ENCODE measurements at regions not wholly inside any gene's neighbourhood (a gene's known extent, or its start where the extent isn't known, plus 50 kb on each side); places are given as distances from the start of the nearest gene placed in this dataset.

DNA sequence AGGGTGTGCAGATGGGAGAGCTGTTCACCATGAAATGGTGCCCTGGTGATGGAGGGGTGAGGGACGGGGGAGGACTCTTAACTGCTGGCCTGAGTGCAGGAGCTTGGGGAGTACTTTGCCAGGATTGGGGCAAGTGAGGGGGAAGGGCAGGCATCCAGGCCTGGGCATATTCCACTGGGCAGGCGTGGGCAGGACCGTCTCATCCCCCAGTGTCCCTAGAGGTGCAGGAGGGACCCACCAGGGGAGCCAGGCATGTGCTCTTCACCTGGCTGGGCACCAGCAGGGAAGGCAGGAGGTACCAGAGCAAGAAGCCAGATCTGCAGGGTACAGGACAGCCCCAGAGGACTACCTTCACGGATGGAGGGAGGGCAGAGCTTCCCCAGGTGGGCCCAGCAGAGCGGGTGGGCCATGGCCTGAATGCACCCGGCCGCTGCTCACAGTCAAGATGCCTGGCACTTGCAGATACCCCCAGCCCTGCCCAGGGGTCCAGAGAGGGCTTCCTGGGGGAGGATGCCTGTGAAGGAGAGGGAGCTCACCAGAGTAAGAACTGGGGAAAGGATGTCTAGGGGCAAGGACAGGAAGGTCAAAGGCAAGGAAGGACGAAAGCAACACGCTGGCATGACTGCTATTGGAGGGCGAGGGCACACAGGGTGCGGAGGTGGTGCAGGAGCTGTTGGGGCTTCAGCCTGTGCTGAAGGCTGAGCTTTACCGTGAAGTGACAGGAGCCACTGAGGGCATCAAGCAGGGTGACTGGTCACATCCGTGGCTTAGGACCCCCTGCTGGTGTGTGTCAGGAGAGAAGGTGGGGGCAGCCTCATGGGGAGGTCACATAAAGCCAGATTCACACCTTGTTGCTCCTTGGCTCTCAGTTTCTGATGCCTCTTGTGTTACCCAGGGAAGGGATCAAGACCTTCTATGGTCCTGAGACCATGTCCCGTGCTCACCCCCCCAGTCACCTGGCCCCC is 68.2 kb upstream of the NKX1-1 start:
- no peak for DNase-seq

- no peak for DNase-seq
Measured at GRCh38 chr4:1473718-1474117, 67.5 kb upstream of the NKX1-1 start.

DNA sequence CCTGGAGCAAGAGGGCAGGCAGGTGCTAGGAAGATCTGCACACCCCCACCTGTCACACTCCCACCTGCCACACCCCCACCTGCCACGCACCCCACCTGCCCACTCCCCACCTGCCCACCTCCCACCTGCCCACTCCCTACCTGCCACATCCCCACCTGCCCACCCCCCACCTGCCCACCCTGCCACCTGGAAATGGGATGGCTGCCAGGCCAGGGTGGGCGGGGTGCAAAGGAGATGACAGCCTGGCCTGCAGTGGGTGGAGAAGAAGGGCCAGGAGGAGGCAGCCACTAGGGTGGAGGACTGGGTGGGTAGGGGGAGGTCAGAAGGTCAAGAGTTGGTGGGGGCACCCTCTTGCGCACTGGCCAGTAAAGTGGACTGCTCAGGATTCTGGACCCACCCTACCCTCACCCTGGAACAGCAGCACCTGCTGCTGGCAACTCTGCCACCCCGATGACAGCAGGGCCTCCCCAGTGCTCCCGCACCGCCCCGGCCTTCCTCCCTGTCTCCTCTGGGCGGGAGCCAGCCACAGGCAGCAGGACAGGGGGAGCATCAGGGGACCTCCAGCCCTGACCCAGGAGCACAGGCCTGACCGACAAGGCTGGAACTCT is 66.8 kb upstream of the NKX1-1 start:
- no peak for DNase-seq

DNA sequence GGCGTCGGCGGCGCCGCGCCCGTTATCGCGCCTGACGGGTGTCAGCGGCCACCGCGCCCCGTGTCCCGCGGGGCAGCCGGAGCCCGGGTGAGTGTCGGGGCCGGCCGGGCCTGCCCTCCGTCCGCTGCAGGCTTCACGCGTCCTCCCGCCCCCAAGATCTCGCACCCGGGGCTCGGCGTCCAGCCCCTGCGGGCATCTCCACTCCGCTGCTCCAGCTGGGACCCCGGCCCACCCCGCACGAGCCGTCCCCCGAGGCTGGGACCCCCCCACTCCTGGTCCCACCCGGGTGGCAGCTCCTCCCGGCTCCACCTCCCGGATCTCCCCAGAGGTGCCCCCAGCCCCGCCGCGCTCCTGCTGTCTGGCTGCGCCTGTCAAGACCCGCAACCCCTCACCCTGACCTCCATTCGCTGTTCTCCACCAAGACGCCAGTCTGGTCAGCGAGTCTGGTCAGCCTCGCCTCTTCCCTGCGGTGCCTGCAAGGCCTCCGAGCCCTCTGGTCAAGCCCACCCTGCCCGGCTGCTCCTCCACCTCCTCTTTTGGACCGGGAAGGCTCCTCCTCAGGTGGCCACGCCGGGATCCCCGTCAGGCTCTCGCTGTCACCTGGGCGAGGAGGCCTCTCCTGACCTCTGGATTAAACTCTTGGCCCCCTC is 66.0 kb upstream of the NKX1-1 start:
- DNase-seq: no peak

DNA sequence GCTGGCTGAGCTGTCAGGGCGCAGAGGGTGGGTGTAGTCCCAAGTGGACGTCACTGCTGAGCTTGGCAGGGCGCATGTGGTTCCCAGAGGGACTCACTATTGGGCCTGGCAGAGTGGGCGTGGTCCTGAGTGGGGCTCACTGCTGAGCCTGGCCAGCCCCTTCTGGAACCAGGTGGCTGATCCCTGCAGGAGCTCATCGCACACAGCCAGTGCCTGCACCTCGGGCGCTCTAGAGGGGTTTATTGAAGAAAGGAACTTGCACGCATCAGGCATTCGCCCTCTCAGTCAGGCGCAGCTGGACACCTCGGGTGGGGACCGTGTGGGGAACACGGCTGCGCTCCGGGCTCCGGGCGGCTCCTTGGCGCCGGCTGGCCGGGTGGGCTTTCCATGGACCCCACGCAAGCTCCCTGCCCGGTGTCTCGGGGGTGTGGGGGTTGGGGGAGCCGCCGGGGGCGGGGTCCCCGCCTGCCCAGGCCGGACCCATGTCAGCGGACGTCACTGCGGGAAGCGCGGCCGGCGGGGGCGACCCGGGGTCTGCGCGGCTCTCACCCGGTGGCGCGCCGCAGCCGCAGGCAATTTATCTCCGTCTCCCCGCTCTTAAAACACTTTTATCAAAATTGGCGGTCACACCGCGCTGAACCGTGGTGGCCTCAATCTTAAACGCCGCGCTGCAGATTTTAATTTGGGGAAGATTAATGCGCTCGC is 65.4 kb upstream of the NKX1-1 start:
- no peak for DNase-seq

GRCh38 chr4:1470816-1471442 is 64.7 kb upstream of the NKX1-1 start:
- DNase-seq: no peak

- DNase-seq: no peak
Measured at GRCh38 chr4:1470393-1470670, 64.1 kb upstream of the NKX1-1 start.

- no peak for DNase-seq
Measured at GRCh38 chr4:1469607-1470392, 63.6 kb upstream of the NKX1-1 start.

DNA sequence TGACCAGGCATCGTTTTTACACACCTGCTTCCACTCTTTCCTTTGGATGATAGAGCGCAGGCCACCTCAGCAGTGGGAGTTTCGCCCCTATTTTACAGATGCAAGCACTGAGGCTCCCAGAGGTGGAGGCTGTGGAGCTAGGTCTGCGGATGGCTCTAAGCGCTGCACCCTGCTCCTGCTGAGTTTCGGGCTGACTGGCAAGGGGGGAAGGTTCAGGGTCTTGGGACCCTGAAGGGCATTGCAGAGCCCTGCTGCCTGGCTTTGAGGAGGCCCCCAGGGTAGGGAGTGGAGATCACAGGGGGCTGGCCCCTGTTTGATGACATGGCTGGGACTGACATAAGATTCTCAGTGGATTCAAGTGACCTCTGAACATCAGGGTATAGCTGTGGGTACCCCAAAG is 62.8 kb upstream of the NKX1-1 start:
- no peak for DNase-seq

DNA sequence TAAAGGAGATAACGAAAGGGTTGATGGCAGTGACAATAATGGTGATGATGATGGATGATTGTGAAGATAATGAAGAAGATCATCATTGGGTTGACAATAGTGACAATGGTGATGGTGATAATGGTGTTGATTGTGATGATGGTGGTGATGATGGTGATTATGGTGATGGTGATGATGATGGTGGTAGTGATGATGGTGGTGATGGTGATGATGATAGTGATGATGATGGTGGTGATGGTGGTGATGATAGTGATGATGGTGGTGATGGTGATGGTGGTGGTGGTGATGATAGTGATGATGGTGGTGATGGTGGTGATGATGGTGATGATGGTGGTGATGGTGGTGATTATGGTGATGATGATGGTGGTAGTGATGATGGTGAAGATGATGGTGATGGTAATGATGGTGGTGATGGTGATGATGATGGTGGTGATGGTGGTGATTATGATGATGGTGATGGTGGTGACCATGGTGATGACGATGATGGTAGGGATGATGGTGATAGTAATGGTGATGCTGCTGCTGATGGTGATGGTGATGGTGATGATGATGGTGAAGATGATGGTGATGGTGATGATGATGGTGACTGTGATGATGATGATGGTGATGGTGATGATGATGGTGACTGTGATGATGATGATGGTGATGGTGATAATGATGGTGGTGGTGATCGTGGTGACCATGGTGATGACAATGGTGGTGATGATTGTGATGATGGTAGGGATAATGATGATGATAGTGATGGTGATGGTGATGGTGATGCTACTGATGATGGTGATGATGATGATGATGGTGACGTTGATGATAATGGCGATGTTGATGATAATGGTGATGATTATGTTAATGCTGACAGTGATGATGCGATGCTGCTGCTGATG is 61.6 kb upstream of the NKX1-1 start:
- no peak for DNase-seq

- DNase-seq: no peak
Measured at GRCh38 chr4:1466863-1467165, 60.6 kb upstream of the NKX1-1 start.

DNA sequence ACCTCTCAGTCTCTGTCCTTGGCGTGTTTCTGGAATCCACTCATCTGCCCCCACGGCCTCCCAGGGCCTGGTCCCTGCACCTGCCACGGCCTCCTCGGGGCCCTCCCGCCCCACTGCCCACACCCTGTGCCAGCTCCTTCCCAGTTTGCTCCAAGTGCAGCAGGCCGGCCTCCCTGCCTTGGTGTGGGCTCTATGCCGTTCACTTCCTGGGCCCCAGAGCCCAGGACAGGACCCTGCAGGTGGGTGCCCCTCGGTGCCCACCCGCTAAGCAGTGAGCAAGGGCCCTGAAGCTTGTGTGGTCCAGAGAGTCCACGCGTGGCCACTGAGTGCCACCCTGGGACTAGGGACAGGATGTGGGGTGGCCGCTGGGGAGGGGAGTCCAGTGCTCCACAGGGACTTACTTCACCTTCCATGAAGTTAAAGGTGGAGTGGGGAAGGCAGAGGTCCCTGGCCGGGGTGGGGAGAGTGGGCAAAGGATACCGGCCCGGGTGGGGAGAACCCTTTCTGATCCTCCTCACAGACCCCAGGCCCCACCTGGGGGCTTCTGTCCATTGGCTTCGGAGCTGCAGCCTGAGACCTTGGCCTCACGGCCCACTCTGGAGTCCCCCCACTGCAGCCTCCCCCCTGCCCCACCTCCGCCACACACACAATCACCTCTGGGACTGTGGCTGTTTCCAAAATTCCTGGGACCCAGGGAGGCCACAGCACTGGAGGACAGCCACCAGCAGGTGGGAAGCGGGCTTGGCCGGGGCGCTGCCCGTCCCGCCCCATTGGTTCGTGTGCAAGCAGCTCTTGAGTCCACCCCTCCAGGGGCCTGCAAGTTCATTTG is 60.0 kb upstream of the NKX1-1 start:
- no peak for DNase-seq

DNA sequence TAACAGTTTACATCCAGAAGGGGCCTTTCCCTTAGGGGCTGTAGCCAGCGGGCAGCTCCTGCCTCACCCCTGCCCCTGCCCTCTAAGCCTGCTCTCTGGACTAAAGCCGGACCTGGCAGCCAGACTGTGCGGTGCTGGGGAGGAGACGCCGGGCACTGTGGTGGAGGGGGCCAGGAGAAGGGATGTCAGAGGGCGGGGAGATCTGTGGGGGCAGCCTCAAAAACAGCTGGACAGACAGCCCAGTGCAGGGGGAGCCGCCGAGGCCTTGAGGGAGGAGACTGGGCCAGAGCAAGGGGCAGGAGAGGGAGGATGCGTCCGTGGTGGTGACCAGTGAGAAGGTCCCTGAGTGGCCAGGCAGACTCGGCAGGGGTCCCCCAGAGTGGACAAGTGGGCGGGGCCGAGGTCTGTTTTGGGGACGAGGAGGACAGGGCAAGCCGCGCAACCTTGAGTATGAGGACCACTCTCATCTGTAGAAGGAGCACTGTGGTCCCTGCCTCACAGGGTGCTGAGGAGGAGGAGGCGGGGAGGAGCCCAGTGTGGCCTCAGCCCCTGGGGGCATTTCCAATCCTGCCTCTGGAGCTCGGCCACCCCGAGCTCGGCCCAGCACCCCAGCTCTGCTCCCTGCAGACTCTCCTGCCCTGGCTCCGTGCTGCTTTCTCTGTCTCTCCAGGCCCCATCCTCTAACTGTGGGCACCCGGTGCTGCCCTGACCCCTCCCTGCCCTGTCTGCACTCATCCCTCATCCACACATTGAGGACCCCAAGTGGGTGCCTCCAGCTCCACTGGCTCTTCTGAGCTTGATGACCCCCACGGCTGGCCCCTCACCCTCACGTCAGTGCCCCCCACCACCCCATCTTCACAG is 59.2 kb upstream of the NKX1-1 start:
- DNase-seq: no peak

DNA sequence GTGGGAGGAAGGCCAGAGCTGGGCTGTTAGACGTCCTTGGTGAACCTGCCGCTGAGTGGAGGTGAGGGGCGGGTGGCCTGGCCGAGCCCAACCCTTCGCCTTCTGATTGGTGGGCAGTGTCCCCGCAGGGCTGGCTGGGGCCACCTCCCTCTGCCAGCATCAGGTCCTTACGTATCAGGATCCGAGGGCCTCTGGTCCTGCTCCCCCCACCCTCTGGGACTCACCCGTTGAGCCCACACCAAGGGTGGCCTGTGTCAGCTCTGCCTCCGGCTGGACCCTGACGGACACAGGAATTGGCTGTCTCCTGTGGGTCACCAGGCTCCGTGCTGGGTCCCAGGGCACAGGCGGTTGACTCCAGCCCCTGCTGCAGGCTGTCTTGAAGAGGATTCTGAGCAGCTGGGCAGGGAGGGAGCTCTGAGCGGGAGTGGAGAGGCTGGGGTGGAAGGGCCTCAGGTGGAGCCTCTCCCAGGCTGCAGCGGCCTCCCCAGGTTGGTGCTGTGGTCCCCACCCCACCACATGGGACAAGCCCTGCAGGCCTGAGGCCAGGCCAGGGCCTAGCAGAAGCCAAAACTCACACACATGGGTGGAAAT is 58.4 kb upstream of the NKX1-1 start:
- no peak for DNase-seq

GRCh38 chr4:1463927-1464540 is 57.8 kb upstream of the NKX1-1 start:
- DNase-seq: no peak

DNA sequence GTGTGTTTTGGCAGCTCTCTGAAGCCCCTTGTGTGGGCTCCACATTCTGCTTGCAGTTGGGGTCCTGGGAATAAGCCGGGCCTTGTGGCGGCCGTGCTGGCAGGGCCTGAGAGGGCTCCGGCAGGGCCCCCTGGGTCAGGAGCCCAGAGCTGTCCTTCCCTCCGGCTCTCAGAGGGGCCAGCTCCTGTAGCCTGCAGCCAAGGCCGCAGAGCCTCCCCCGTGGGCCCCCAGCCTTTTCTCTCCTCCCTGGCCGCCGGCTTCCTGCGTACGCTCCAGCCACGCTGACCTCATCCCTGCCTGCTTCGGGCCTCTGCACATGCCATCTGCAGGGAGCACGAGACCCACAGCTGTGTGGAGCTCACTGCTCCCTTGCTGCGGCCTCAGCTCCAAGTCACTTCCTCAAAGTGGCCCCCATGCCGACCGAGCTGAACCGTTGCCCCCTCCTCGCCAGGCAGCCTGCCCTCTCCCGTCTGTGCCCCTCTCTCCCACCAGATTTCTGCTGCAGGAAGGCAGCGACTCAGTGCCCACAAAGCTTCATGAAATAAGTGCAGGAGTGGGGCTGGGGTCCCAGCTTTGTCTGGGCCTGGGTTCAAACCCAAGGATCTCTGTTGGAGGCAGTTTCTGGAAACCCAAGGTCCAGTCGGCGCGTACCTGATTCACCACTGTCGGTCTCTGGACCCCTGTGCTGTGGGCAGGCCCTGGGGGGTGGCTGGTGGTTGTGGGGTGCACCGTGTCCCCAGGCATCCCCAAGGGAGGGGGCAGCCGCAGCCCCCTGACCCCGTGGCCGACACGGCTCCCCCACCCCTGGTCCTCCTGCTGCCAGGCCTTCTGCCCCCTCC is 57.1 kb upstream of the NKX1-1 start:
- no peak for DNase-seq

GRCh38 chr4:1462768-1463075 is 56.5 kb upstream of the NKX1-1 start:
- DNase-seq: no peak

All from NCI-H1092 (cell line).